GM23338 (cell line): ENCODE measurements at regions not wholly inside any gene's neighbourhood (a gene's known extent, or its start where the extent isn't known, plus 50 kb on each side); places are given as distances from the start of the nearest gene placed in this dataset.

Experiments
- ATAC-seq: fragments of 200-7000 bp; cut with Tn5 transposase; 3 replicates; pipeline ENCODE4 v1.9.1; 2020
- DNase-seq: peaks from one replicate; pipeline ENCODE4 v3.0.0-alpha.2; 2015; ENCODE audit warnings: low spot score
- H2AFZ ChIP-seq: fragments of 200-600 bp; sonication (generic); 2 replicates; pipeline ENCODE4 v1.8.0; 2016; ENCODE audit warnings: antibody characterized with exemption, mild to moderate bottlenecking, moderate library complexity
- H3F3A ChIP-seq: fragments of 200-600 bp; sonication (generic); replicated peaks from 2 replicates; pipeline ENCODE4 v1.8.0; 2017; ENCODE audit warnings: antibody characterized with exemption, mixed run types, low read depth
- H3K27ac ChIP-seq: fragments of 200-600 bp; sonication (generic); 2 replicates; pipeline ENCODE4 v1.6.1; 2016; ENCODE audit warnings: low read depth
- H3K27me3 ChIP-seq: fragments of 200-600 bp; sonication (generic); 2 replicates; pipeline ENCODE4 v1.8.0; 2016; ENCODE audit warnings: mild to moderate bottlenecking, mixed run types, moderate library complexity; ENCODE audit not compliant: insufficient read depth
- H3K36me3 ChIP-seq: fragments of 200-600 bp; sonication (generic); 2 replicates; pipeline ENCODE4 v1.8.0; 2016; ENCODE audit warnings: mild to moderate bottlenecking; ENCODE audit not compliant: insufficient read depth
- H3K4me1 ChIP-seq: fragments of 200-600 bp; sonication (generic); 2 replicates; pipeline ENCODE4 v1.8.0; 2016; ENCODE audit warnings: mild to moderate bottlenecking, moderate library complexity; ENCODE audit not compliant: insufficient read depth
- H3K4me2 ChIP-seq: fragments of 200-600 bp; sonication (generic); 2 replicates; pipeline ENCODE4 v1.7.1; 2017; ENCODE audit warnings: mixed run types
- H3K4me3 ChIP-seq: fragments of 200-600 bp; sonication (generic); 2 replicates; pipeline ENCODE4 v1.6.1; 2016; ENCODE audit warnings: mixed run types
- H3K79me2 ChIP-seq: fragments of 200-600 bp; sonication (generic); replicated peaks from 2 replicates; pipeline ENCODE4 v1.8.0; 2017; ENCODE audit warnings: mild to moderate bottlenecking; ENCODE audit not compliant: insufficient read depth
- H3K9me2 ChIP-seq: fragments of 200-600 bp; sonication (generic); 2 replicates; pipeline ENCODE4 v1.8.0; 2017; ENCODE audit not compliant: insufficient read depth
- H4K20me1 ChIP-seq: fragments of 200-600 bp; sonication (generic); replicated peaks from 2 replicates; pipeline ENCODE4 v1.8.0; 2017; ENCODE audit warnings: mild to moderate bottlenecking; ENCODE audit not compliant: insufficient read depth
- H3K27ac Mint-ChIP-seq: 2 replicates; pipeline ENCODE4 v1.8.0; 2020; ENCODE audit warnings: inconsistent platforms, mild to moderate bottlenecking, moderate library complexity, mixed read lengths
- H3K27me3 Mint-ChIP-seq: 3 replicates; pipeline ENCODE4 v1.8.0; 2022; ENCODE audit warnings: low read depth, mild to moderate bottlenecking, moderate library complexity, mixed read lengths, inconsistent platforms; ENCODE audit not compliant: insufficient read depth, poor library complexity
- H3K36me3 Mint-ChIP-seq: 3 replicates; pipeline ENCODE4 v1.8.0; 2021; ENCODE audit warnings: low read depth, mild to moderate bottlenecking, inconsistent platforms, moderate library complexity, mixed read lengths
- H3K4me1 Mint-ChIP-seq: 3 replicates; pipeline ENCODE4 v1.8.0; 2020; ENCODE audit warnings: mild to moderate bottlenecking, inconsistent platforms, mixed read lengths
- H3K4me3 Mint-ChIP-seq: 3 replicates; pipeline ENCODE4 v1.8.0; 2021; ENCODE audit warnings: moderate library complexity, mild to moderate bottlenecking, inconsistent platforms, mixed read lengths
- H3K9me3 Mint-ChIP-seq: 3 replicates; pipeline ENCODE4 v1.8.0; 2020; ENCODE audit warnings: moderate library complexity, mild to moderate bottlenecking, inconsistent platforms, mixed read lengths
- EZH2 ChIP-seq: fragments of 200-600 bp; sonication (generic); IDR thresholded peaks from one replicate; pipeline ENCODE4 v1.8.0; 2017; ENCODE audit warnings: antibody characterized with exemption, mild to moderate bottlenecking, low read depth; ENCODE audit not compliant: unreplicated experiment
- EZH2phosphoT487 ChIP-seq: fragments of 200-600 bp; sonication (generic); IDR thresholded peaks from one replicate; pipeline ENCODE4 v1.8.1; 2018; ENCODE audit warnings: antibody characterized with exemption; ENCODE audit not compliant: unreplicated experiment
- JUNB ChIP-seq: IDR thresholded peaks from one replicate; pipeline ENCODE4 v1.6.1; 2016; ENCODE audit warnings: antibody characterized with exemption; ENCODE audit not compliant: unreplicated experiment
- NANOG ChIP-seq: IDR thresholded peaks from 2 replicates; pipeline ENCODE4 v1.6.1; 2016; ENCODE audit warnings: antibody characterized with exemption, borderline replicate concordance
- POLR2AphosphoS5 ChIP-seq: IDR thresholded peaks from 2 replicates; pipeline ENCODE4 v1.6.1; 2016; ENCODE audit warnings: antibody characterized with exemption, low read depth
- STAT1 ChIP-seq: IDR thresholded peaks from one replicate; pipeline ENCODE4 v1.6.1; 2016; ENCODE audit warnings: antibody characterized with exemption; ENCODE audit not compliant: unreplicated experiment
- ZNF331 ChIP-seq: fragments of 250-450 bp; sonication (Bioruptor Pico); IDR thresholded peaks from 2 replicates; pipeline ENCODE4 v1.5.0; 2020; ENCODE audit warnings: low read depth, mild to moderate bottlenecking, moderate library complexity
- TF ChIP-seq, protein P1 (sequence below), 2 experiments: fragments of 200-600 bp in 1 of 2; sonication (generic) in 1 of 2; conservative IDR thresholded peaks; 2 replicates each; pipeline versions ENCODE4 v1.5.1 to v1.6.1; 2016 to 2017; ENCODE audit warnings: antibody characterized with exemption in 2 of 2, low read depth in 2 of 2, mild to moderate bottlenecking in 2 of 2, moderate library complexity in 1 of 2
- TF ChIP-seq, protein P2 (sequence below): IDR thresholded peaks from one replicate; pipeline ENCODE4 v1.6.1; 2018; ENCODE audit warnings: antibody characterized with exemption; ENCODE audit not compliant: unreplicated experiment
- TF ChIP-seq, protein P3 (sequence below): IDR thresholded peaks from 2 replicates; pipeline ENCODE4 v1.6.1; 2016; ENCODE audit warnings: antibody characterized with exemption
- TF ChIP-seq, protein P4 (sequence below): fragments of 250-450 bp; sonication (Bioruptor Pico); IDR thresholded peaks from 2 replicates; pipeline ENCODE4 v1.5.0; 2020; ENCODE audit warnings: mild to moderate bottlenecking, moderate library complexity

DNA sequence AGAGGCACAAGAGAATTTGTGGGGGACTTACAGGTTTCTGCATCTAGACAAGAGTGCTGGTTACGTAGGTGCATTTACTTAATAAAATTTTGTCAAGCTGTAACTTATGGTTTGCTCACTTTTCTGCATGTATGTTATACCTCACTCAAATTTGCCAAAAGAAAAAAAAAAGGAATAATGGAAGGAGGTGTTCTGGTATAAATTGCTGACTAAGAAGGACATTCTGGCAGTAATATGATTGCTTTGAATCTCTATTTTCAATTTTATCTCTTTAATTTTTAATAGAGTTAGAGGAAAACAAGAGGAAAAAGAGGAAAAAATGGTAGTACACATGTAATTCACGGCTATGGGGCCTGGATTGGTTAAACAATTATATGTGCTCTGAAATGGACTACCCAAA is 119.5 kb downstream of the DUSP10 start:
- no peak overlapping the region for H3K4me3 Mint-ChIP-seq
- no peak overlapping the region for H3K27ac Mint-ChIP-seq
- Histone ChIP-seq H3K4me1 (no peaks in the 10 kb centered on the region; the same call in 1 of the 2 replicates), H2AFZ (no peak overlapping the region), H3K4me2 (no peak overlapping the region), H3K36me3 (no peaks in the 10 kb centered on the region), H3K27me3 (no peaks in the 10 kb centered on the region), H3K9me2 (0 out of 2 replicates have a peak, but pooled peaks cover 8% of the 10 kb centered on the region), H3F3A (no peaks in the 10 kb centered on the region), H4K20me1 (no peaks in the 10 kb centered on the region), H3K4me3 (no peak overlapping the region), H3K27ac (no peak overlapping the region), H3K79me2 (no peaks in the 10 kb centered on the region)
- TF ChIP-seq EZH2phosphoT487 (no peak), JUNB (no peak), POLR2AphosphoS5 (no peak), ZNF331 (CRISPR knock-in tag) (no peak), EZH2 (no peak), STAT1 (no peak), NANOG (no peak)
- TF ChIP-seq, protein P1, sequence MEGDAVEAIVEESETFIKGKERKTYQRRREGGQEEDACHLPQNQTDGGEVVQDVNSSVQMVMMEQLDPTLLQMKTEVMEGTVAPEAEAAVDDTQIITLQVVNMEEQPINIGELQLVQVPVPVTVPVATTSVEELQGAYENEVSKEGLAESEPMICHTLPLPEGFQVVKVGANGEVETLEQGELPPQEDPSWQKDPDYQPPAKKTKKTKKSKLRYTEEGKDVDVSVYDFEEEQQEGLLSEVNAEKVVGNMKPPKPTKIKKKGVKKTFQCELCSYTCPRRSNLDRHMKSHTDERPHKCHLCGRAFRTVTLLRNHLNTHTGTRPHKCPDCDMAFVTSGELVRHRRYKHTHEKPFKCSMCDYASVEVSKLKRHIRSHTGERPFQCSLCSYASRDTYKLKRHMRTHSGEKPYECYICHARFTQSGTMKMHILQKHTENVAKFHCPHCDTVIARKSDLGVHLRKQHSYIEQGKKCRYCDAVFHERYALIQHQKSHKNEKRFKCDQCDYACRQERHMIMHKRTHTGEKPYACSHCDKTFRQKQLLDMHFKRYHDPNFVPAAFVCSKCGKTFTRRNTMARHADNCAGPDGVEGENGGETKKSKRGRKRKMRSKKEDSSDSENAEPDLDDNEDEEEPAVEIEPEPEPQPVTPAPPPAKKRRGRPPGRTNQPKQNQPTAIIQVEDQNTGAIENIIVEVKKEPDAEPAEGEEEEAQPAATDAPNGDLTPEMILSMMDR (conservative IDR thresholded peaks at IDR 0.05; ENCODE audit: low read depth in 2 of 2), result no peak
- TF ChIP-seq, protein P2, sequence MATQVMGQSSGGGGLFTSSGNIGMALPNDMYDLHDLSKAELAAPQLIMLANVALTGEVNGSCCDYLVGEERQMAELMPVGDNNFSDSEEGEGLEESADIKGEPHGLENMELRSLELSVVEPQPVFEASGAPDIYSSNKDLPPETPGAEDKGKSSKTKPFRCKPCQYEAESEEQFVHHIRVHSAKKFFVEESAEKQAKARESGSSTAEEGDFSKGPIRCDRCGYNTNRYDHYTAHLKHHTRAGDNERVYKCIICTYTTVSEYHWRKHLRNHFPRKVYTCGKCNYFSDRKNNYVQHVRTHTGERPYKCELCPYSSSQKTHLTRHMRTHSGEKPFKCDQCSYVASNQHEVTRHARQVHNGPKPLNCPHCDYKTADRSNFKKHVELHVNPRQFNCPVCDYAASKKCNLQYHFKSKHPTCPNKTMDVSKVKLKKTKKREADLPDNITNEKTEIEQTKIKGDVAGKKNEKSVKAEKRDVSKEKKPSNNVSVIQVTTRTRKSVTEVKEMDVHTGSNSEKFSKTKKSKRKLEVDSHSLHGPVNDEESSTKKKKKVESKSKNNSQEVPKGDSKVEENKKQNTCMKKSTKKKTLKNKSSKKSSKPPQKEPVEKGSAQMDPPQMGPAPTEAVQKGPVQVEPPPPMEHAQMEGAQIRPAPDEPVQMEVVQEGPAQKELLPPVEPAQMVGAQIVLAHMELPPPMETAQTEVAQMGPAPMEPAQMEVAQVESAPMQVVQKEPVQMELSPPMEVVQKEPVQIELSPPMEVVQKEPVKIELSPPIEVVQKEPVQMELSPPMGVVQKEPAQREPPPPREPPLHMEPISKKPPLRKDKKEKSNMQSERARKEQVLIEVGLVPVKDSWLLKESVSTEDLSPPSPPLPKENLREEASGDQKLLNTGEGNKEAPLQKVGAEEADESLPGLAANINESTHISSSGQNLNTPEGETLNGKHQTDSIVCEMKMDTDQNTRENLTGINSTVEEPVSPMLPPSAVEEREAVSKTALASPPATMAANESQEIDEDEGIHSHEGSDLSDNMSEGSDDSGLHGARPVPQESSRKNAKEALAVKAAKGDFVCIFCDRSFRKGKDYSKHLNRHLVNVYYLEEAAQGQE, result no peak
- TF ChIP-seq, protein P3, sequence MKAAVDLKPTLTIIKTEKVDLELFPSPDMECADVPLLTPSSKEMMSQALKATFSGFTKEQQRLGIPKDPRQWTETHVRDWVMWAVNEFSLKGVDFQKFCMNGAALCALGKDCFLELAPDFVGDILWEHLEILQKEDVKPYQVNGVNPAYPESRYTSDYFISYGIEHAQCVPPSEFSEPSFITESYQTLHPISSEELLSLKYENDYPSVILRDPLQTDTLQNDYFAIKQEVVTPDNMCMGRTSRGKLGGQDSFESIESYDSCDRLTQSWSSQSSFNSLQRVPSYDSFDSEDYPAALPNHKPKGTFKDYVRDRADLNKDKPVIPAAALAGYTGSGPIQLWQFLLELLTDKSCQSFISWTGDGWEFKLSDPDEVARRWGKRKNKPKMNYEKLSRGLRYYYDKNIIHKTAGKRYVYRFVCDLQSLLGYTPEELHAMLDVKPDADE, result no peak
- TF ChIP-seq, protein P4, sequence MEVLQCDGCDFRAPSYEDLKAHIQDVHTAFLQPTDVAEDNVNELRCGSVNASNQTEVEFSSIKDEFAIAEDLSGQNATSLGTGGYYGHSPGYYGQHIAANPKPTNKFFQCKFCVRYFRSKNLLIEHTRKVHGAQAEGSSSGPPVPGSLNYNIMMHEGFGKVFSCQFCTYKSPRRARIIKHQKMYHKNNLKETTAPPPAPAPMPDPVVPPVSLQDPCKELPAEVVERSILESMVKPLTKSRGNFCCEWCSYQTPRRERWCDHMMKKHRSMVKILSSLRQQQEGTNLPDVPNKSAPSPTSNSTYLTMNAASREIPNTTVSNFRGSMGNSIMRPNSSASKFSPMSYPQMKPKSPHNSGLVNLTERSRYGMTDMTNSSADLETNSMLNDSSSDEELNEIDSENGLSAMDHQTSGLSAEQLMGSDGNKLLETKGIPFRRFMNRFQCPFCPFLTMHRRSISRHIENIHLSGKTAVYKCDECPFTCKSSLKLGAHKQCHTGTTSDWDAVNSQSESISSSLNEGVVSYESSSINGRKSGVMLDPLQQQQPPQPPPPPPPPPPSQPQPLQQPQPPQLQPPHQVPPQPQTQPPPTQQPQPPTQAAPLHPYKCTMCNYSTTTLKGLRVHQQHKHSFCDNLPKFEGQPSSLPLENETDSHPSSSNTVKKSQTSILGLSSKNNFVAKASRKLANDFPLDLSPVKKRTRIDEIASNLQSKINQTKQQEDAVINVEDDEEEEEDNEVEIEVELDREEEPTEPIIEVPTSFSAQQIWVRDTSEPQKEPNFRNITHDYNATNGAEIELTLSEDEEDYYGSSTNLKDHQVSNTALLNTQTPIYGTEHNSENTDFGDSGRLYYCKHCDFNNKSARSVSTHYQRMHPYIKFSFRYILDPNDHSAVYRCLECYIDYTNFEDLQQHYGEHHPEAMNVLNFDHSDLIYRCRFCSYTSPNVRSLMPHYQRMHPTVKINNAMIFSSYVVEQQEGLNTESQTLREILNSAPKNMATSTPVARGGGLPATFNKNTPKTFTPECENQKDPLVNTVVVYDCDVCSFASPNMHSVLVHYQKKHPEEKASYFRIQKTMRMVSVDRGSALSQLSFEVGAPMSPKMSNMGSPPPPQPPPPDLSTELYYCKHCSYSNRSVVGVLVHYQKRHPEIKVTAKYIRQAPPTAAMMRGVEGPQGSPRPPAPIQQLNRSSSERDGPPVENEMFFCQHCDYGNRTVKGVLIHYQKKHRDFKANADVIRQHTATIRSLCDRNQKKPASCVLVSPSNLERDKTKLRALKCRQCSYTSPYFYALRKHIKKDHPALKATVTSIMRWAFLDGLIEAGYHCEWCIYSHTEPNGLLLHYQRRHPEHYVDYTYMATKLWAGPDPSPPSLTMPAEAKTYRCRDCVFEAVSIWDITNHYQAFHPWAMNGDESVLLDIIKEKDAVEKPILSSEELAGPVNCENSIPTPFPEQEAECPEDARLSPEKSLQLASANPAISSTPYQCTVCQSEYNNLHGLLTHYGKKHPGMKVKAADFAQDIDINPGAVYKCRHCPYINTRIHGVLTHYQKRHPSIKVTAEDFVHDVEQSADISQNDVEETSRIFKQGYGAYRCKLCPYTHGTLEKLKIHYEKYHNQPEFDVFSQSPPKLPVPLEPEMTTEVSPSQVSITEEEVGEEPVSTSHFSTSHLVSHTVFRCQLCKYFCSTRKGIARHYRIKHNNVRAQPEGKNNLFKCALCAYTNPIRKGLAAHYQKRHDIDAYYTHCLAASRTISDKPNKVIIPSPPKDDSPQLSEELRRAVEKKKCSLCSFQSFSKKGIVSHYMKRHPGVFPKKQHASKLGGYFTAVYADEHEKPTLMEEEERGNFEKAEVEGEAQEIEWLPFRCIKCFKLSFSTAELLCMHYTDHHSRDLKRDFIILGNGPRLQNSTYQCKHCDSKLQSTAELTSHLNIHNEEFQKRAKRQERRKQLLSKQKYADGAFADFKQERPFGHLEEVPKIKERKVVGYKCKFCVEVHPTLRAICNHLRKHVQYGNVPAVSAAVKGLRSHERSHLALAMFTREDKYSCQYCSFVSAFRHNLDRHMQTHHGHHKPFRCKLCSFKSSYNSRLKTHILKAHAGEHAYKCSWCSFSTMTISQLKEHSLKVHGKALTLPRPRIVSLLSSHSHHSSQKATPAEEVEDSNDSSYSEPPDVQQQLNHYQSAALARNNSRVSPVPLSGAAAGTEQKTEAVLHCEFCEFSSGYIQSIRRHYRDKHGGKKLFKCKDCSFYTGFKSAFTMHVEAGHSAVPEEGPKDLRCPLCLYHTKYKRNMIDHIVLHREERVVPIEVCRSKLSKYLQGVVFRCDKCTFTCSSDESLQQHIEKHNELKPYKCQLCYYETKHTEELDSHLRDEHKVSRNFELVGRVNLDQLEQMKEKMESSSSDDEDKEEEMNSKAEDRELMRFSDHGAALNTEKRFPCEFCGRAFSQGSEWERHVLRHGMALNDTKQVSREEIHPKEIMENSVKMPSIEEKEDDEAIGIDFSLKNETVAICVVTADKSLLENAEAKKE (CRISPR knock-in tag), result no peak
- no peaks in the 10 kb centered on the region for H3K27me3 Mint-ChIP-seq
- H3K9me3 Mint-ChIP-seq, result no peaks in the 10 kb centered on the region; the same call in 2 of the 3 replicates
- H3K36me3 Mint-ChIP-seq, result no peaks in the 10 kb centered on the region
- ATAC-seq (no peak), DNase-seq (no peak)
- H3K4me1 Mint-ChIP-seq, result peaks cover 5% of the 10 kb centered on the region; the same call in 2 of the 3 replicates
